ENCODE measurements at regions not wholly inside any gene's neighbourhood (a gene's known extent, or its start where the extent isn't known, plus 50 kb on each side); places are given as distances from the start of the nearest gene placed in this dataset.

- no peak for DNase-seq
Observed at GRCh38 chr7:136229790-136230189, 252.6 kb upstream of the MTPN start.

- no peak for DNase-seq
Observed at GRCh38 chr7:136228171-136228570, 251.0 kb upstream of the MTPN start.

- no peak for DNase-seq
Observed at GRCh38 chr7:136214356-136214755, 237.2 kb upstream of the MTPN start.

- no peak for DNase-seq
Observed at GRCh38 chr7:136213012-136213411, 235.9 kb upstream of the MTPN start.

GRCh38 chr7:136210664-136211063, 233.5 kb upstream of the MTPN start:
- no peak for DNase-seq

GRCh38 chr7:136210079-136210478, 232.9 kb upstream of the MTPN start:
- no peak for DNase-seq

- no peak for DNase-seq
Observed at GRCh38 chr7:136205956-136206355, 228.8 kb upstream of the MTPN start.

- DNase-seq = no peak
Observed at GRCh38 chr7:136198168-136198567, 221.0 kb upstream of the MTPN start.

- no peak for DNase-seq
Observed at GRCh38 chr7:136194878-136195277, 217.7 kb upstream of the MTPN start.

GRCh38 chr7:136193940-136194339, 216.8 kb upstream of the MTPN start:
- DNase-seq = no peak

- no peak for DNase-seq
Observed at GRCh38 chr7:136189506-136189998, 212.4 kb upstream of the MTPN start.

- DNase-seq = no peak
Observed at GRCh38 chr7:136186281-136186680, 209.1 kb upstream of the MTPN start.

GRCh38 chr7:136184719-136185118, 207.6 kb upstream of the MTPN start:
- no peak for DNase-seq

GRCh38 chr7:136183981-136184380, 206.8 kb upstream of the MTPN start:
- DNase-seq = no peak

- DNase-seq = no peak
Observed at GRCh38 chr7:136180984-136181383, 203.8 kb upstream of the MTPN start.

GRCh38 chr7:136179851-136180721, 202.9 kb upstream of the MTPN start:
- no peak for DNase-seq

GRCh38 chr7:136179154-136179553, 202.0 kb upstream of the MTPN start:
- DNase-seq = no peak

GRCh38 chr7:136174477-136175125, 197.4 kb upstream of the MTPN start:
- no peak for DNase-seq

GRCh38 chr7:136173874-136174273, 196.7 kb upstream of the MTPN start:
- no peak for DNase-seq

GRCh38 chr7:136171233-136171632, 194.1 kb upstream of the MTPN start:
- DNase-seq = no peak

- no peak for DNase-seq
Observed at GRCh38 chr7:136168821-136169220, 191.7 kb upstream of the MTPN start.

GRCh38 chr7:136167991-136168390, 190.8 kb upstream of the MTPN start:
- DNase-seq = no peak

- DNase-seq = no peak
Observed at GRCh38 chr7:136166521-136166920, 189.4 kb upstream of the MTPN start.

GRCh38 chr7:136163340-136163801, 186.2 kb upstream of the MTPN start:
- no peak for DNase-seq

Measured in stimulated activated CD4-positive, alpha-beta T cell treated with anti-CD3 and anti-CD28 coated beads, Interleukin-1b, Interleukin-23, amount 100 ng/mL, for 48 hours (primary cell).